HFFc6 (cell line): ENCODE measurements at regions not wholly inside any gene's neighbourhood (a gene's known extent, or its start where the extent isn't known, plus 50 kb on each side); places are given as distances from the start of the nearest gene placed in this dataset. TPM values are rescaled to one million over a fixed set of nuclear protein-coding genes. Genes with fewer than 3 reads are reported as not detected.

Experiments
- DNase-seq: peaks from one replicate; pipeline ENCODE4 v3.0.0-alpha.2; 2018
- H3K27ac Mint-ChIP-seq: 2 replicates; pipeline ENCODE4 v1.8.0; 2020; ENCODE audit warnings: mild to moderate bottlenecking, mixed read lengths
- H3K27me3 Mint-ChIP-seq: 2 replicates; pipeline ENCODE4 v1.8.0; 2021; ENCODE audit warnings: mild to moderate bottlenecking, moderate library complexity, mixed read lengths; ENCODE audit not compliant: insufficient read depth
- H3K36me3 Mint-ChIP-seq: 2 replicates; pipeline ENCODE4 v1.8.0; 2021; ENCODE audit warnings: low read depth, mixed read lengths
- H3K4me1 Mint-ChIP-seq: 2 replicates; pipeline ENCODE4 v1.8.0; 2020; ENCODE audit warnings: low read depth, mixed read lengths
- H3K4me3 Mint-ChIP-seq: 2 replicates; pipeline ENCODE4 v1.8.0; 2020; ENCODE audit warnings: mild to moderate bottlenecking, moderate library complexity, mixed read lengths
- H3K9me3 Mint-ChIP-seq: 2 replicates; pipeline ENCODE4 v1.8.0; 2020; ENCODE audit warnings: mild to moderate bottlenecking, mixed read lengths
- microRNA-seq: library from miRNA; unstranded; fragments of <30 nt; microRNA quantifications from one replicate; pipeline ENCODE4, GENCODE V29; 2019
- TF ChIP-seq, protein P1 (sequence below): fragments of 200-600 bp; sonication (generic); IDR thresholded peaks from 2 replicates; pipeline ENCODE4 v1.5.0; 2021; ENCODE audit warnings: antibody characterized with exemption, mild to moderate bottlenecking

DNA sequence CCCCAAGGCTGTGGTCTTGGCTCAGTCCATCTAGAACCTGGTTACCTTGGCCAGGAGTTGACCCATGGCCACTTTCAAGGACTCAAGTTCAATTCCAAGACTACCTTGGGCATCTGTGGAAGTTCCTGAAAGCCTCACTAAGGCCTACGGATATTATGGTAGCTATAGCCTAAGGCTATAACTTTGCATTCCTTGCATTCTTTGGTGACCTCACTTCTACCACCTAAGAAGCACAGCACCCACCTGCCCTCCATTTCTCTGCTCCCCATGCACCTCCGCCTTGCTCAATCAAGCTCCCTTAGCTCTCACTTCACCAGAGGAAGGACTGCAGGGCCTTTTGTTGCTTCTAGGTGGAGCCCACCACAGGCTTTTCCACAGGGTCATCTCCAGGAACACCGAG, 50.3 kb upstream of the GALNT18 start:
- Mint-ChIP-seq H3K36me3 (peaks cover 4% of the 10 kb centered on the region; the same call in 1 of the 2 replicates), H3K27me3 (peaks cover 43% of the 10 kb centered on the region), H3K4me3 (no peak overlapping the region), H3K4me1 (0 out of 2 replicates have a peak, but pooled peaks cover 7% of the 10 kb centered on the region), H3K9me3 (peaks cover 4% of the 10 kb centered on the region), H3K27ac (no peak overlapping the region)
- no peak for DNase-seq
- TF ChIP-seq, protein P1, sequence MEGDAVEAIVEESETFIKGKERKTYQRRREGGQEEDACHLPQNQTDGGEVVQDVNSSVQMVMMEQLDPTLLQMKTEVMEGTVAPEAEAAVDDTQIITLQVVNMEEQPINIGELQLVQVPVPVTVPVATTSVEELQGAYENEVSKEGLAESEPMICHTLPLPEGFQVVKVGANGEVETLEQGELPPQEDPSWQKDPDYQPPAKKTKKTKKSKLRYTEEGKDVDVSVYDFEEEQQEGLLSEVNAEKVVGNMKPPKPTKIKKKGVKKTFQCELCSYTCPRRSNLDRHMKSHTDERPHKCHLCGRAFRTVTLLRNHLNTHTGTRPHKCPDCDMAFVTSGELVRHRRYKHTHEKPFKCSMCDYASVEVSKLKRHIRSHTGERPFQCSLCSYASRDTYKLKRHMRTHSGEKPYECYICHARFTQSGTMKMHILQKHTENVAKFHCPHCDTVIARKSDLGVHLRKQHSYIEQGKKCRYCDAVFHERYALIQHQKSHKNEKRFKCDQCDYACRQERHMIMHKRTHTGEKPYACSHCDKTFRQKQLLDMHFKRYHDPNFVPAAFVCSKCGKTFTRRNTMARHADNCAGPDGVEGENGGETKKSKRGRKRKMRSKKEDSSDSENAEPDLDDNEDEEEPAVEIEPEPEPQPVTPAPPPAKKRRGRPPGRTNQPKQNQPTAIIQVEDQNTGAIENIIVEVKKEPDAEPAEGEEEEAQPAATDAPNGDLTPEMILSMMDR = no peak

Small RNAs in the stretch of these regions (microRNA-seq; reads per million reads assigned to microRNA genes)
- gene MIR8070 = not detected
